K562 (cell line): ENCODE measurements at regions not wholly inside any gene's neighbourhood (a gene's known extent, or its start where the extent isn't known, plus 50 kb on each side); places are given as distances from the start of the nearest gene placed in this dataset.

Experiments used
- CBFA2T2 ChIP-seq: fragments of 450-650 bp; conservative IDR thresholded peaks from 2 replicates; pipeline ENCODE4 v1.6.1; 2017; ENCODE audit warnings: mild to moderate bottlenecking
- KDM1A ChIP-seq, 2 experiments: fragments of 450-650 bp; IDR thresholded peaks; 2 replicates each; pipeline ENCODE4 v1.6.1; 2016; ENCODE audit warnings: mild to moderate bottlenecking in 2 of 2
- PML ChIP-seq: IDR thresholded peaks from 2 replicates; pipeline ENCODE4 v1.6.1; 2012; ENCODE audit warnings: low read length, inconsistent platforms
- PTBP1 ChIP-seq: fragments of 200-400 bp; formaldehyde crosslinking; IDR thresholded peaks from 2 replicates; pipeline ENCODE4 v1.6.1; 2017; ENCODE audit warnings: low read depth, low read length
- TEAD4 ChIP-seq, 2 experiments: sonication (generic) in 1 of 2; formaldehyde crosslinking in 1 of 2; IDR thresholded peaks; 2 replicates each; pipeline versions ENCODE4 v1.6.1 to v1.8.0; 2012 to 2022; ENCODE audit warnings: borderline replicate concordance in 1 of 2, inconsistent platforms in 1 of 2, low read length in 1 of 2, mild to moderate bottlenecking in 1 of 2, missing genetic modification reagents in 1 of 2
- ZFP30 ChIP-seq: fragments of 250-450 bp; sonication (Bioruptor Pico); IDR thresholded peaks from 2 replicates; pipeline ENCODE4 v1.8.0; 2022; ENCODE audit warnings: moderate library complexity, mild to moderate bottlenecking, inconsistent platforms, borderline replicate concordance
- ZNF212 ChIP-seq: fragments of 450-650 bp; formaldehyde crosslinking; IDR thresholded peaks from 2 replicates; pipeline ENCODE4 v1.4.0; 2020; ENCODE audit warnings: mild to moderate bottlenecking
- ZNF384 ChIP-seq: IDR thresholded peaks from 2 replicates; pipeline ENCODE4 v1.6.1; 2012; ENCODE audit warnings: low read depth, low read length, improper control_type of control experiment
- TF ChIP-seq, protein P1 (sequence below), 3 experiments: IDR thresholded peaks in 2 of 3; conservative IDR thresholded peaks in 1 of 3; 2 replicates each; pipeline ENCODE4 v1.5.1; 2011 to 2012; ENCODE audit warnings: low read length in 3 of 3, mild to moderate bottlenecking in 3 of 3, control low read depth in 2 of 3, improper control_type of control experiment in 1 of 3, inconsistent platforms in 1 of 3, low read depth in 1 of 3, mixed read lengths in 1 of 3, moderate library complexity in 1 of 3; ENCODE audit not compliant: insufficient read depth in 2 of 3
- TF ChIP-seq, protein P2 (sequence below): sonication (generic); formaldehyde crosslinking; IDR thresholded peaks from 2 replicates; pipeline ENCODE4 v1.8.0; 2022; ENCODE audit warnings: mild to moderate bottlenecking, low read depth, missing genetic modification reagents

DNA sequence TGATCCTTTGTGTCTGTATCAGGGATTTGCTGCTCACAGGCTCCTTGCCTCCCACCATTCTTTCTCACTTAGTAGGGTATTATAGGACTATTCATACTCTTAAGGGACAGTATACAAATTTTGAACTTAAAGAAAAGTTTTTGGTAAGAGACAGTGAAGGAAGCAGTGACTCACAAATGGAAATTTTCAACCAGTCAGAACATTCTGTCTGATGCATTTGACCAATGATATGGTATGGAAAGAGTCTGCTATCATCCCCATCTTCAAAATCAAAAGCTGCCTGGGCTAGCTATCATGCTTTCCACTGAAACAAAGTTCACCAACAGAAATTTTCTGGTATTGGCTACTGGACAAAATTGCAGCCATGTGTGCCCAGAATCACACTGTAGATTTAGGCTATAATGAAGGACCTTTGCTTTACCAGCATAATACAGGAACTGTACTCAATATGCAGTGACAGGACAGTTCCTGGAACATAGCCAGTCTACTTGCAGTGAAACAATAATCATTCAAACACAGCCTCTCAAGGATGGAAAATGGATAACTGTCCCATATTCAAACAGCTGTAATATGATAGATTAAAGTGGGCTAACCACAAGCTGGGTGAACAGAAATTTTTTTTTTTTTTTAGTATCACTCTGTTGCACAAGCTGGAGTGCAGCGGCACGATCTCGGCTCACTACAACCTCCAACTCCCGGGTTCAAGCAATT is 109.0 kb upstream of the ACSL4 start (continued):
- TF ChIP-seq TEAD4 (IDR thresholded peaks at IDR 0.05; ENCODE audit: low read length) (peak; percentile 64; the same call in 1 of the 2 replicates), TEAD4 (CRISPR knock-in tag; IDR thresholded peaks at IDR 0.05; ENCODE audit: borderline replicate concordance) (no peak), PML (0 out of 2 replicates have a peak, but pooled peaks have one; percentile 24), CBFA2T2 (peak; percentile 62), ZNF384 (peak; percentile 50; the same call in 1 of the 2 replicates), ZFP30 (no peak), PTBP1 (no peak), KDM1A (IDR thresholded peaks at IDR 0.05) (no peak), ZNF212 (CRISPR knock-in tag) (no peak)
- TF ChIP-seq, protein P1, sequence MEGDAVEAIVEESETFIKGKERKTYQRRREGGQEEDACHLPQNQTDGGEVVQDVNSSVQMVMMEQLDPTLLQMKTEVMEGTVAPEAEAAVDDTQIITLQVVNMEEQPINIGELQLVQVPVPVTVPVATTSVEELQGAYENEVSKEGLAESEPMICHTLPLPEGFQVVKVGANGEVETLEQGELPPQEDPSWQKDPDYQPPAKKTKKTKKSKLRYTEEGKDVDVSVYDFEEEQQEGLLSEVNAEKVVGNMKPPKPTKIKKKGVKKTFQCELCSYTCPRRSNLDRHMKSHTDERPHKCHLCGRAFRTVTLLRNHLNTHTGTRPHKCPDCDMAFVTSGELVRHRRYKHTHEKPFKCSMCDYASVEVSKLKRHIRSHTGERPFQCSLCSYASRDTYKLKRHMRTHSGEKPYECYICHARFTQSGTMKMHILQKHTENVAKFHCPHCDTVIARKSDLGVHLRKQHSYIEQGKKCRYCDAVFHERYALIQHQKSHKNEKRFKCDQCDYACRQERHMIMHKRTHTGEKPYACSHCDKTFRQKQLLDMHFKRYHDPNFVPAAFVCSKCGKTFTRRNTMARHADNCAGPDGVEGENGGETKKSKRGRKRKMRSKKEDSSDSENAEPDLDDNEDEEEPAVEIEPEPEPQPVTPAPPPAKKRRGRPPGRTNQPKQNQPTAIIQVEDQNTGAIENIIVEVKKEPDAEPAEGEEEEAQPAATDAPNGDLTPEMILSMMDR (IDR thresholded peaks at IDR 0.05 in 2 of 3, conservative IDR thresholded peaks at IDR 0.05 in 1 of 3; ENCODE audit: insufficient read depth in 2 of 3, low read depth in 1 of 3, low read length in 3 of 3), result no peak
- TF ChIP-seq, protein P2, sequence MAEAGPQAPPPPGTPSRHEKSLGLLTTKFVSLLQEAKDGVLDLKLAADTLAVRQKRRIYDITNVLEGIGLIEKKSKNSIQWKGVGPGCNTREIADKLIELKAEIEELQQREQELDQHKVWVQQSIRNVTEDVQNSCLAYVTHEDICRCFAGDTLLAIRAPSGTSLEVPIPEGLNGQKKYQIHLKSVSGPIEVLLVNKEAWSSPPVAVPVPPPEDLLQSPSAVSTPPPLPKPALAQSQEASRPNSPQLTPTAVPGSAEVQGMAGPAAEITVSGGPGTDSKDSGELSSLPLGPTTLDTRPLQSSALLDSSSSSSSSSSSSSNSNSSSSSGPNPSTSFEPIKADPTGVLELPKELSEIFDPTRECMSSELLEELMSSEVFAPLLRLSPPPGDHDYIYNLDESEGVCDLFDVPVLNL (CRISPR knock-in tag), result no peak
